MM.1S (cell line): ENCODE measurements at regions not wholly inside any gene's neighbourhood (a gene's known extent, or its start where the extent isn't known, plus 50 kb on each side); places are given as distances from the start of the nearest gene placed in this dataset.

Experiments
- DNase-seq: peaks from one replicate; pipeline ENCODE4 v3.0.0-alpha.2; 2015
- H2AFZ ChIP-seq: fragments of 300-600 bp; sonication (generic); 2 replicates; pipeline ENCODE4 v1.6.0; 2016; ENCODE audit warnings: antibody characterized with exemption, low read length
- H3F3A ChIP-seq: fragments of 300-600 bp; sonication (generic); 2 replicates; pipeline ENCODE4 v1.6.1; 2016; ENCODE audit warnings: mild to moderate bottlenecking, antibody characterized with exemption, low read length, moderate library complexity, mixed read lengths; ENCODE audit not compliant: insufficient read depth
- H3K27ac ChIP-seq: fragments of 300-600 bp; sonication (generic); 2 replicates; pipeline ENCODE4 v1.5.1; 2016; ENCODE audit warnings: mild to moderate bottlenecking, low read length
- H3K27me3 ChIP-seq: fragments of 300-600 bp; sonication (generic); replicated peaks from 2 replicates; pipeline ENCODE4 v1.6.0; 2016; ENCODE audit warnings: low read length; ENCODE audit not compliant: insufficient read depth
- H3K36me3 ChIP-seq: fragments of 300-600 bp; sonication (generic); replicated peaks from 2 replicates; pipeline ENCODE4 v1.6.1; 2016; ENCODE audit warnings: mild to moderate bottlenecking, low read length, mixed read lengths; ENCODE audit not compliant: insufficient read depth
- H3K4me1 ChIP-seq: fragments of 300-600 bp; sonication (generic); 2 replicates; pipeline ENCODE4 v1.6.1; 2016; ENCODE audit warnings: low read length, mixed read lengths
- H3K4me2 ChIP-seq: fragments of 300-600 bp; sonication (generic); 2 replicates; pipeline ENCODE4 v1.6.0; 2016; ENCODE audit warnings: low read depth, low read length
- H3K4me3 ChIP-seq: fragments of 300-600 bp; sonication (generic); 2 replicates; pipeline ENCODE4 v1.5.1; 2016; ENCODE audit warnings: low read length, mixed read lengths
- H3K79me2 ChIP-seq: fragments of 300-600 bp; sonication (generic); 2 replicates; pipeline ENCODE4 v1.6.1; 2016; ENCODE audit warnings: mixed run types, low read length, mixed read lengths
- H3K9ac ChIP-seq: fragments of 300-600 bp; sonication (generic); 2 replicates; pipeline ENCODE4 v1.6.1; 2016; ENCODE audit warnings: low read length, mixed read lengths
- H3K9me2 ChIP-seq: fragments of 300-600 bp; sonication (generic); replicated peaks from 2 replicates; pipeline ENCODE4 v1.6.1; 2016; ENCODE audit warnings: mild to moderate bottlenecking, low read length, mixed read lengths; ENCODE audit not compliant: insufficient read depth
- H3K9me3 ChIP-seq: fragments of 300-600 bp; sonication (generic); replicated peaks from 2 replicates; pipeline ENCODE4 v1.6.1; 2016; ENCODE audit warnings: mild to moderate bottlenecking, low read length, mixed read lengths; ENCODE audit not compliant: insufficient read depth
- H4K20me1 ChIP-seq: fragments of 300-600 bp; sonication (generic); 2 replicates; pipeline ENCODE4 v1.6.1; 2016; ENCODE audit warnings: mild to moderate bottlenecking, low read length, moderate library complexity, mixed read lengths; ENCODE audit not compliant: insufficient read depth
- CTCF ChIP-seq: fragments of 300-600 bp; sonication (generic); IDR thresholded peaks from 2 replicates; pipeline ENCODE4 v1.5.1; 2016; ENCODE audit warnings: antibody characterized with exemption, low read length, mixed read lengths
- EZH2 ChIP-seq: fragments of 300-600 bp; sonication (generic); optimal IDR thresholded peaks from 2 replicates; pipeline ENCODE3; 2017; ENCODE audit warnings: low read depth, mild to moderate bottlenecking, antibody characterized with exemption, low read length, mixed read lengths
- EZH2phosphoT487 ChIP-seq: fragments of 300-600 bp; sonication (generic); IDR thresholded peaks from 2 replicates; pipeline ENCODE4 v1.6.1; 2018; ENCODE audit warnings: antibody characterized with exemption, low read length

DNA sequence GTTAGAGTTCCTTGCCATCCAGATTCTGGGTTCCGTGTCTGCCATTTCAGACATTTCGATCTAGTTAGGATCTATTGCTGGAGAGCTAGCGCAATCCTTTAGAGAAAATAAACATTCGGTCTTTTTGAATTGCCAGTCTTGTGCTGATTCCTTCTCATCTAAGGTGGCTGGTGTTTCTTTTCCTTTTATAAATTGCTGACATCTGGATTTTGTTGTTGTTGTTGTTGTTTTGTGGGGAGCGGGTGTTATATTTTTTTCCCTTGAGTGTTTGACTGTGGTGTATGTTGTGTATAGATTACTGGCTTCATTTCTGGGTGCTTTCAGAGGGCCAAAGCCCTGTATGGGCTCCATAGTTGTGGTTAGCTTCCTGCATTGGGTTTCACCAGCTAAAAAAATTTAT, 128.5 kb upstream of the LRP1B start:
- Histone ChIP-seq H3K4me1 (no peaks in the 10 kb centered on the region), H3K4me2 (no peak overlapping the region), H3F3A (no peaks in the 10 kb centered on the region), H3K9ac (no peak overlapping the region), H4K20me1 (no peaks in the 10 kb centered on the region), H2AFZ (no peak overlapping the region), H3K36me3 (no peaks in the 10 kb centered on the region), H3K4me3 (no peak overlapping the region), H3K27me3 (no peaks in the 10 kb centered on the region), H3K27ac (no peak overlapping the region), H3K79me2 (no peaks in the 10 kb centered on the region), H3K9me2 (no peaks in the 10 kb centered on the region), H3K9me3 (no peaks in the 10 kb centered on the region)
- TF ChIP-seq EZH2phosphoT487: no peak
- no peak for TF ChIP-seq CTCF
- no peak for TF ChIP-seq EZH2
- no peak for DNase-seq

DNA sequence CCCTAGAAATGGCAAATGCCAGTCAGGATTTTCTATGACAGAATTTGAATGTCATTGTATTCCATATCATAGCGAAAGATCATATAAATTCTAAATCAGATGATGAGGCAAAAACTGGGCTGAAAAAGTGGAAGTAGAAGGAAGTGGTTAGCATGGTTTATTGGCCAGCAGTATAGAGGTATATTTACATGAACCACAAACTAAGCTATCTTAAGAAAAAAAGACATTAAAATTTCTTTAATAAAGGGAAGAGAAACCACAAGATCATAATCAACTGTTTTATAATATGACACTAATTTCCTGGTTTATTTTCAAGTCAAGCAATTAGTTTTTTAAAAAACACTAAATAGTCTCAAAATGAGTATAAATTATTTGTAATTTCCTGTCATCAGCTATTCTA, 123.2 kb upstream of the LRP1B start:
- TF ChIP-seq CTCF (no peak), EZH2phosphoT487 (no peak), EZH2 (no peak)
- Histone ChIP-seq H3K4me2 (no peak overlapping the region), H3K9ac (no peak overlapping the region), H3K9me2 (no peaks in the 10 kb centered on the region), H3K27me3 (no peaks in the 10 kb centered on the region), H3K36me3 (no peaks in the 10 kb centered on the region), H3K79me2 (no peaks in the 10 kb centered on the region), H3K27ac (no peak overlapping the region), H3K9me3 (no peaks in the 10 kb centered on the region), H3K4me1 (no peaks in the 10 kb centered on the region), H4K20me1 (no peaks in the 10 kb centered on the region), H3F3A (no peaks in the 10 kb centered on the region), H2AFZ (no peak overlapping the region), H3K4me3 (no peak overlapping the region)
- no peak for DNase-seq

DNA sequence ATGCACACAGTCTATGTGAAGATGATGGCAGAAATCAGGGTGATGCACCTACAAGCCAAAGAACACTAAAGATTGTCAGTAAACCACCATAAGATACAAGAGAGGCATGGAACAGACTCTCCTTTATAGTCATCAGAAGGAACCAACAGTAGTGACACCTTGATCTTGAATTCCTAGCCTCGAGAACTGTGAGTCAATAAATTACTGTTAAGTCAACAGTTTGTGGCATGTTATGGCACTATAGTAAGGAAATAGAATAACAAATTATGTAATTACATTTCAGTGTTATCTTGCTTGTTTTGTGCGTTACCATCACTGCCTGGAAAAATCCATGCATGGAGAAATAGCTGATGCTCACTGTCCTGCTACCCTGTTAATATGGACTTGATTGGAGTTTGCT, 110.2 kb upstream of the LRP1B start:
- H3K79me2 ChIP-seq: no peaks in the 10 kb centered on the region
- H3K9me3 ChIP-seq: no peaks in the 10 kb centered on the region
- no peaks in the 10 kb centered on the region for H3K9me2 ChIP-seq
- no peaks in the 10 kb centered on the region for H3K4me1 ChIP-seq
- H3F3A ChIP-seq: no peaks in the 10 kb centered on the region
- TF ChIP-seq EZH2phosphoT487 (no peak), EZH2 (no peak), CTCF (no peak)
- H3K27ac ChIP-seq: no peak overlapping the region
- H4K20me1 ChIP-seq: no peaks in the 10 kb centered on the region
- H3K4me3 ChIP-seq: no peak overlapping the region
- no peak overlapping the region for H3K9ac ChIP-seq
- no peak for DNase-seq
- no peaks in the 10 kb centered on the region for H3K27me3 ChIP-seq
- no peak overlapping the region for H3K4me2 ChIP-seq
- no peak overlapping the region for H2AFZ ChIP-seq
- no peaks in the 10 kb centered on the region for H3K36me3 ChIP-seq

GRCh38 chr2:142236181-142236580, 105.4 kb upstream of the LRP1B start:
- no peaks in the 10 kb centered on the region for H3K4me1 ChIP-seq
- no peaks in the 10 kb centered on the region for H3K36me3 ChIP-seq
- no peak for DNase-seq
- no peaks in the 10 kb centered on the region for H3K79me2 ChIP-seq
- no peak overlapping the region for H3K4me2 ChIP-seq
- no peaks in the 10 kb centered on the region for H3K9me3 ChIP-seq
- no peaks in the 10 kb centered on the region for H4K20me1 ChIP-seq
- H3K27ac ChIP-seq: no peak overlapping the region
- no peaks in the 10 kb centered on the region for H3K9me2 ChIP-seq
- TF ChIP-seq EZH2 (no peak), EZH2phosphoT487 (no peak), CTCF (no peak)
- H2AFZ ChIP-seq: no peak overlapping the region
- no peak overlapping the region for H3K9ac ChIP-seq
- H3K4me3 ChIP-seq: no peak overlapping the region
- no peaks in the 10 kb centered on the region for H3K27me3 ChIP-seq
- H3F3A ChIP-seq: no peaks in the 10 kb centered on the region
